ENCODE measurements at regions not wholly inside any gene's neighbourhood (a gene's known extent, or its start where the extent isn't known, plus 50 kb on each side); places are given as distances from the start of the nearest gene placed in this dataset.

GRCh38 chr7:144991041-144991440, 155.2 kb upstream of the TPK1 start:
- Histone ChIP-seq H3K9me2 (ENCODE audit: insufficient read depth, low read length) (peaks cover 3% of the 10 kb centered on the region), H3K79me2 (replicated peaks; ENCODE audit: insufficient read depth, low read length) (no peaks in the 10 kb centered on the region), H3K27me3 (ENCODE audit: insufficient read depth, low read depth, low read length) (no peaks in the 10 kb centered on the region), H3K9me3 (ENCODE audit: low read length) (peaks cover 8% of the 10 kb centered on the region), H3K4me2 (ENCODE audit: low read length) (no peak overlapping the region), H3K36me3 (ENCODE audit: insufficient read depth, low read length) (no peaks in the 10 kb centered on the region), H3F3A (ENCODE audit: insufficient read depth, low read length, poor library complexity, severe bottlenecking) (no peaks in the 10 kb centered on the region), H3K9ac (ENCODE audit: low read length) (no peak overlapping the region), H2AFZ (ENCODE audit: low read depth, low read length) (no peak overlapping the region), H4K20me1 (ENCODE audit: insufficient read depth) (no peaks in the 10 kb centered on the region), H3K4me3 (ENCODE audit: low read length) (no peak overlapping the region), H3K27ac (ENCODE audit: low read length) (no peak overlapping the region)
- TF ChIP-seq CTCF (IDR thresholded peaks at IDR 0.05; ENCODE audit: poor library complexity, severe bottlenecking) (no peak), POLR2AphosphoS5 (IDR thresholded peaks at IDR 0.05) (no peak), MXI1 (conservative IDR thresholded peaks at IDR 0.05; ENCODE audit: poor library complexity, severe bottlenecking) (no peak), RAD21 (conservative IDR thresholded peaks at IDR 0.05) (no peak), EZH2 (IDR thresholded peaks at IDR 0.05; ENCODE audit: borderline replicate concordance, insufficient read depth, low read length, poor library complexity, severe bottlenecking) (no peak), REST (IDR thresholded peaks at IDR 0.05; ENCODE audit: borderline replicate concordance) (no peak), SMC3 (conservative IDR thresholded peaks at IDR 0.05; ENCODE audit: poor library complexity) (no peak), TAF1 (IDR thresholded peaks at IDR 0.05; ENCODE audit: low read depth) (no peak), EP300 (conservative IDR thresholded peaks at IDR 0.05; ENCODE audit: poor library complexity, severe bottlenecking) (no peak)

DNA sequence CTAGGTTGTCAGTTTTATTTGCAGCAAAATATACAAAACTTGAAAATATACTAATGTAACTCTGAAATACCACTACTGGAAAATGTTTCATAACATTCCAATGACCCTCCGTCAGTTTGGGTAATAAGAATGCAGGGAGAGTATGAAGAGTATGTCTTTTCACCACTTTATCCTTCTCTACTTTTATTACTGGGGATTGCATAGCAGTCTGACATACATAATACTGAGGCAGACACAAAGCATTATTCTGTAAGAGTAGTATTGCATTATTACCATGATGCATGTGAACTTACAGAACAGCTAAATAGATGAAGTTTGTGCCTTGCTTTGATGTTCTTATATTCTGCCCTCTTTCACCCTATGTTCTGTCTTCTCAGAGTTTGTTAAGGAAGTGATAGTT, 151.8 kb upstream of the TPK1 start:
- no peaks in the 10 kb centered on the region for H3F3A ChIP-seq (ENCODE audit: insufficient read depth, low read length, poor library complexity, severe bottlenecking)
- H3K4me2 ChIP-seq (ENCODE audit: low read length) = no peak overlapping the region
- no peak overlapping the region for H3K4me3 ChIP-seq (ENCODE audit: low read length)
- H3K36me3 ChIP-seq (ENCODE audit: insufficient read depth, low read length) = no peaks in the 10 kb centered on the region
- H3K79me2 ChIP-seq (replicated peaks; ENCODE audit: insufficient read depth, low read length) = no peaks in the 10 kb centered on the region
- H3K9me2 ChIP-seq (ENCODE audit: insufficient read depth, low read length) = peaks cover 3% of the 10 kb centered on the region
- no peak overlapping the region for H3K27ac ChIP-seq (ENCODE audit: low read length)
- H3K9ac ChIP-seq (ENCODE audit: low read length) = no peak overlapping the region
- H3K9me3 ChIP-seq (ENCODE audit: low read length) = no peaks in the 10 kb centered on the region
- H3K27me3 ChIP-seq (ENCODE audit: insufficient read depth, low read depth, low read length) = no peaks in the 10 kb centered on the region
- no peak overlapping the region for H2AFZ ChIP-seq (ENCODE audit: low read depth, low read length)
- TF ChIP-seq EP300 (conservative IDR thresholded peaks at IDR 0.05; ENCODE audit: poor library complexity, severe bottlenecking) (no peak), TAF1 (IDR thresholded peaks at IDR 0.05; ENCODE audit: low read depth) (no peak), MXI1 (conservative IDR thresholded peaks at IDR 0.05; ENCODE audit: poor library complexity, severe bottlenecking) (no peak), RAD21 (conservative IDR thresholded peaks at IDR 0.05) (no peak)
- H4K20me1 ChIP-seq (ENCODE audit: insufficient read depth) = no peaks in the 10 kb centered on the region

- H3K79me2 ChIP-seq (replicated peaks; ENCODE audit: insufficient read depth, low read length) = no peaks in the 10 kb centered on the region
- no peaks in the 10 kb centered on the region for H3F3A ChIP-seq (ENCODE audit: insufficient read depth, low read length, poor library complexity, severe bottlenecking)
- H3K27ac ChIP-seq (ENCODE audit: low read length) = no peak overlapping the region
- no peak overlapping the region for H3K4me3 ChIP-seq (ENCODE audit: low read length)
- H3K9ac ChIP-seq (ENCODE audit: low read length) = no peak overlapping the region
- H3K9me3 ChIP-seq (ENCODE audit: low read length) = no peaks in the 10 kb centered on the region
- no peaks in the 10 kb centered on the region for H3K27me3 ChIP-seq (ENCODE audit: insufficient read depth, low read depth, low read length)
- no peaks in the 10 kb centered on the region for H4K20me1 ChIP-seq (ENCODE audit: insufficient read depth)
- no peaks in the 10 kb centered on the region for H3K36me3 ChIP-seq (ENCODE audit: insufficient read depth, low read length)
- H3K9me2 ChIP-seq (ENCODE audit: insufficient read depth, low read length) = no peaks in the 10 kb centered on the region
- TF ChIP-seq REST (IDR thresholded peaks at IDR 0.05; ENCODE audit: borderline replicate concordance) (peak; percentile 47), EP300 (conservative IDR thresholded peaks at IDR 0.05; ENCODE audit: poor library complexity, severe bottlenecking) (peak; percentile 69), POLR2AphosphoS5 (IDR thresholded peaks at IDR 0.05) (peak; percentile 55), TAF1 (IDR thresholded peaks at IDR 0.05; ENCODE audit: low read depth) (no peak), SMC3 (conservative IDR thresholded peaks at IDR 0.05; ENCODE audit: poor library complexity) (no peak)
- H2AFZ ChIP-seq (ENCODE audit: low read depth, low read length) = no peak overlapping the region
- H3K4me2 ChIP-seq (ENCODE audit: low read length) = no peak overlapping the region
Observed at GRCh38 chr7:144982133-144982532, 146.3 kb upstream of the TPK1 start.

Data from neural cell (in vitro differentiated cells).